ENCODE measurements at regions not wholly inside any gene's neighbourhood (a gene's known extent, or its start where the extent isn't known, plus 50 kb on each side); places are given as distances from the start of the nearest gene placed in this dataset.

GRCh38 chr21:15539376-15539775, 190.4 kb upstream of the USP25 start:
- DNase-seq: no peak
- peaks cover 0 to 3% of the 10 kb centered on the region in 2 donors for H3K9me3 ChIP-seq (replicated peaks in 1 of 2; ENCODE audit: control insufficient read depth in 1 of 2, insufficient read depth in 1 of 2, low read length in 2 of 2)
- peaks cover 4% of the 10 kb centered on the region for H3K4me1 Mint-ChIP-seq
- H3K79me2 ChIP-seq (ENCODE audit: insufficient read depth, low read length): no peaks in the 10 kb centered on the region
- H2AFZ ChIP-seq (ENCODE audit: insufficient read depth, low read depth, low read length, poor library complexity, severe bottlenecking): no peak overlapping the region
- no peaks in the 10 kb centered on the region for H4K20me1 ChIP-seq (ENCODE audit: insufficient read depth, low read length)
- no peak overlapping the region for H3K9ac ChIP-seq (ENCODE audit: insufficient read depth, low read length, poor library complexity, severe bottlenecking)
- intact Hi-C loops (cut with micrococcal nuclease): no loop called here
- TF ChIP-seq CTCF (IDR thresholded peaks at IDR 0.05): no peak
- H3K36me3 Mint-ChIP-seq: no peaks in the 10 kb centered on the region
- peaks cover 5 to 8% of the 10 kb centered on the region in 2 donors for H3K4me1 ChIP-seq (ENCODE audit: control insufficient read depth in 1 of 2, insufficient read depth in 2 of 2, low read length in 2 of 2)
- H3K4me3 Mint-ChIP-seq: no peak overlapping the region
- no peaks in the 10 kb centered on the region for H3K27me3 ChIP-seq (ENCODE audit: control insufficient read depth in 2 of 2, insufficient read depth in 2 of 2, low read length in 2 of 2)
- peaks cover 0 to 1% (median 0%) of the 10 kb centered on the region in 3 donors for H3K27me3 Mint-ChIP-seq (ENCODE audit: low read depth in 3 of 3)
- no peak overlapping the region for H3K27ac Mint-ChIP-seq
- peaks cover 0 to 6% (median 2%) of the 10 kb centered on the region in 7 donors for H3K9me3 Mint-ChIP-seq
- no peak overlapping the region for H3K4me3 ChIP-seq (replicated peaks in 1 of 3; ENCODE audit: low read depth in 2 of 3, low read length in 3 of 3)
- no peaks in the 10 kb centered on the region for H3K36me3 ChIP-seq (replicated peaks in 1 of 2; ENCODE audit: control insufficient read depth in 1 of 2, insufficient read depth in 2 of 2, low read length in 2 of 2)
- H3K4me2 ChIP-seq (replicated peaks; ENCODE audit: extremely low read depth, low read length, poor library complexity, severe bottlenecking): no peak overlapping the region
- no peak overlapping the region for H3K27ac ChIP-seq (ENCODE audit: low read depth in 1 of 2, low read length in 2 of 2)
- no CpG with 5 or more reads among the region's 2 CpGs for WGBS (ENCODE audit: insufficient coverage)

- H3K36me3 ChIP-seq (replicated peaks in 1 of 2; ENCODE audit: control insufficient read depth in 1 of 2, insufficient read depth in 2 of 2, low read length in 2 of 2): no peaks in the 10 kb centered on the region
- H3K36me3 Mint-ChIP-seq: no peaks in the 10 kb centered on the region
- H3K27me3 ChIP-seq (ENCODE audit: control insufficient read depth in 2 of 2, insufficient read depth in 2 of 2, low read length in 2 of 2): no peaks in the 10 kb centered on the region
- no peak for DNase-seq
- intact Hi-C loops (cut with micrococcal nuclease): no loop called here
- no peaks in the 10 kb centered on the region for H3K4me1 ChIP-seq (ENCODE audit: control insufficient read depth in 1 of 2, insufficient read depth in 2 of 2, low read length in 2 of 2)
- H3K4me1 Mint-ChIP-seq: no peaks in the 10 kb centered on the region
- H3K9me3 Mint-ChIP-seq: peaks cover 0 to 11% (median 3%) of the 10 kb centered on the region in 7 donors
- WGBS (ENCODE audit: insufficient coverage): 90% methylated on average over 2 of the region's 6 CpGs
- H3K4me3 ChIP-seq (replicated peaks in 1 of 3; ENCODE audit: low read depth in 2 of 3, low read length in 3 of 3): no peak overlapping the region
- H3K27ac Mint-ChIP-seq: no peak overlapping the region
- no peak overlapping the region for H3K4me3 Mint-ChIP-seq
- H3K79me2 ChIP-seq (ENCODE audit: insufficient read depth, low read length): no peaks in the 10 kb centered on the region
- H3K4me2 ChIP-seq (replicated peaks; ENCODE audit: extremely low read depth, low read length, poor library complexity, severe bottlenecking): no peak overlapping the region
- H3K27me3 Mint-ChIP-seq (ENCODE audit: low read depth in 3 of 3): no peaks in the 10 kb centered on the region
- no peak for TF ChIP-seq CTCF (IDR thresholded peaks at IDR 0.05)
- no peaks in the 10 kb centered on the region for H4K20me1 ChIP-seq (ENCODE audit: insufficient read depth, low read length)
- H2AFZ ChIP-seq (ENCODE audit: insufficient read depth, low read depth, low read length, poor library complexity, severe bottlenecking): no peak overlapping the region
- no peak overlapping the region for H3K27ac ChIP-seq (ENCODE audit: low read depth in 1 of 2, low read length in 2 of 2)
- no peak overlapping the region for H3K9ac ChIP-seq (ENCODE audit: insufficient read depth, low read length, poor library complexity, severe bottlenecking)
- H3K9me3 ChIP-seq (replicated peaks in 1 of 2; ENCODE audit: control insufficient read depth in 1 of 2, insufficient read depth in 1 of 2, low read length in 2 of 2): peaks cover 0 to 6% of the 10 kb centered on the region in 2 donors
Measured at GRCh38 chr21:15543473-15543872, 186.3 kb upstream of the USP25 start.

Measured in CD14-positive monocyte (primary cell).